Keratinocyte (primary cell): ENCODE measurements at regions not wholly inside any gene's neighbourhood (a gene's known extent, or its start where the extent isn't known, plus 50 kb on each side); places are given as distances from the start of the nearest gene placed in this dataset.

Source experiments
- DNase-seq: peaks from one replicate; pipeline ENCODE4 v3.0.0-alpha.2; 2011; ENCODE audit warnings: low read depth, missing footprints, low spot score
- FAIRE-seq: peaks from 2 replicates; lab custom pipeline; 2011; peaks lifted over from hg19 to GRCh38; lab: Jason Lieb, UNC
- H2AFZ ChIP-seq: 2 replicates; pipeline ENCODE4 v1.6.0; 2012; ENCODE audit warnings: low read length, control low read depth, inconsistent platforms; ENCODE audit not compliant: control insufficient read depth
- H3K27ac ChIP-seq: 2 replicates; pipeline ENCODE4 v1.5.1; 2011; ENCODE audit warnings: low read length; ENCODE audit not compliant: control insufficient read depth, insufficient read depth
- H3K27me3 ChIP-seq: 3 replicates; pipeline ENCODE4 v1.6.0; 2011; ENCODE audit warnings: low read length; ENCODE audit not compliant: control insufficient read depth, insufficient read depth; ENCODE audit errors: extremely low read depth
- H3K36me3 ChIP-seq, 2 experiments: 2 replicates in 1 of 2; 3 replicates in 1 of 2; pipeline ENCODE4 v1.5.1; 2011; ENCODE audit warnings: low read length in 2 of 2, mild to moderate bottlenecking in 1 of 2; ENCODE audit not compliant: control insufficient read depth in 2 of 2, insufficient read depth in 2 of 2; ENCODE audit errors: extremely low read depth in 1 of 2
- H3K4me1 ChIP-seq: 3 replicates; pipeline ENCODE4 v1.5.1; 2011; ENCODE audit warnings: low read length; ENCODE audit not compliant: control insufficient read depth, insufficient read depth; ENCODE audit errors: extremely low read depth
- H3K4me2 ChIP-seq: 3 replicates; pipeline ENCODE4 v1.6.0; 2011; ENCODE audit warnings: low read depth, low read length; ENCODE audit not compliant: control insufficient read depth, insufficient read depth; ENCODE audit errors: extremely low read depth
- H3K4me3 ChIP-seq, 3 experiments: fragments of 200-600 bp in 1 of 3; sonication (generic) in 1 of 3; 2 replicates in 2 of 3; 3 replicates in 1 of 3; pipeline ENCODE4 v1.5.1; 2011 to 2016; ENCODE audit warnings: low read length in 3 of 3, mild to moderate bottlenecking in 3 of 3, control low read depth in 2 of 3, inconsistent platforms in 1 of 3, low read depth in 1 of 3, mixed read lengths in 1 of 3, mixed run types in 1 of 3, moderate library complexity in 1 of 3; ENCODE audit not compliant: control insufficient read depth in 2 of 3, insufficient read depth in 2 of 3; ENCODE audit errors: extremely low read depth in 1 of 3
- H3K79me2 ChIP-seq: 2 replicates; pipeline ENCODE4 v1.6.0; 2012; ENCODE audit warnings: low read length; ENCODE audit not compliant: control insufficient read depth, insufficient read depth
- H3K9ac ChIP-seq: 3 replicates; pipeline ENCODE4 v1.6.0; 2011; ENCODE audit warnings: low read length; ENCODE audit not compliant: control insufficient read depth, insufficient read depth; ENCODE audit errors: extremely low read depth
- H3K9me1 ChIP-seq: 3 replicates; pipeline ENCODE4 v1.6.0; 2011; ENCODE audit warnings: low read length; ENCODE audit not compliant: control insufficient read depth, insufficient read depth; ENCODE audit errors: extremely low read depth
- H3K9me3 ChIP-seq: 2 replicates; pipeline ENCODE4 v1.5.1; 2012; ENCODE audit warnings: low read depth, low read length; ENCODE audit not compliant: control insufficient read depth
- H4K20me1 ChIP-seq: 3 replicates; pipeline ENCODE4 v1.6.0; 2011; ENCODE audit warnings: low read length; ENCODE audit not compliant: control insufficient read depth, insufficient read depth; ENCODE audit errors: extremely low read depth
- EZH2 ChIP-seq: IDR thresholded peaks from one replicate; pipeline ENCODE4 v1.6.1; 2012; ENCODE audit warnings: inconsistent platforms, mild to moderate bottlenecking, low read length, moderate library complexity
- dilution Hi-C: fragments of 300-500 bp; cut with MboI; formaldehyde crosslinking; loops from one replicate; pipeline ENCODE4 v1.7.0; 2020; ENCODE audit warnings: low sequenced_read_pairs; ENCODE audit not compliant: extremely low pct_ligation_motif_present
- TF ChIP-seq, protein P1 (sequence below), 3 experiments: IDR thresholded peaks in 1 of 3; conservative IDR thresholded peaks in 1 of 3; optimal IDR thresholded peaks in 1 of 3; 2 replicates in 2 of 3; 3 replicates in 1 of 3; pipeline versions ENCODE3 to v1.5.1; 2011; ENCODE audit warnings: low read length in 3 of 3, mild to moderate bottlenecking in 3 of 3, moderate library complexity in 2 of 3, control low read depth in 1 of 3, inconsistent platforms in 1 of 3; ENCODE audit not compliant: insufficient read depth in 2 of 3; ENCODE audit errors: extremely low read depth in 1 of 3

DNA sequence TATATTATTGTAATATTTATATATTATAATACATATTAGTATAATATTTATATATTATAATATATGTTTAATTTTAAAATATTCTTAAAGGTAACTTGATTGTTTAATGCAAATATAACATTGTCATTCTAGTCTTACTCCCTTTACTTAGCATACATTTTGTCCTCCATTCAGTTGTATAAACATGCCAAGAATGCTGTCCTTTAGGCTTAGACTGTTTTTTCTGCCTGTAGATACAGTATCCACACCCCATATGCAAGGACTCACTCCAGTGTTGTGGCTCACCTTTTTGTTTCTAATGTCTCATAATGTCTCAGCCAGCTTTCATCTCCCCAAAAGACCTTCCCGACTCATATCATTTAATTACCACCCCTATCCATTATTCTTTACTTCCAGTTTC lies 2110.0 kb downstream of the PCDH7 start:
- Histone ChIP-seq H3K4me2 (no peak overlapping the region), H3K4me1 (no peaks in the 10 kb centered on the region), H3K27me3 (no peaks in the 10 kb centered on the region), H2AFZ (no peak overlapping the region), H3K9me1 (no peaks in the 10 kb centered on the region), H3K27ac (no peak overlapping the region), H3K9me3 (peaks cover 1% of the 10 kb centered on the region), H4K20me1 (no peaks in the 10 kb centered on the region), H3K79me2 (no peaks in the 10 kb centered on the region), H3K9ac (no peak overlapping the region), H3K36me3 (no peaks in the 10 kb centered on the region), H3K4me3 (no peak overlapping the region)
- DNase-seq (no peak), FAIRE-seq (no peak)
- TF ChIP-seq EZH2 = no peak
- TF ChIP-seq, protein P1, sequence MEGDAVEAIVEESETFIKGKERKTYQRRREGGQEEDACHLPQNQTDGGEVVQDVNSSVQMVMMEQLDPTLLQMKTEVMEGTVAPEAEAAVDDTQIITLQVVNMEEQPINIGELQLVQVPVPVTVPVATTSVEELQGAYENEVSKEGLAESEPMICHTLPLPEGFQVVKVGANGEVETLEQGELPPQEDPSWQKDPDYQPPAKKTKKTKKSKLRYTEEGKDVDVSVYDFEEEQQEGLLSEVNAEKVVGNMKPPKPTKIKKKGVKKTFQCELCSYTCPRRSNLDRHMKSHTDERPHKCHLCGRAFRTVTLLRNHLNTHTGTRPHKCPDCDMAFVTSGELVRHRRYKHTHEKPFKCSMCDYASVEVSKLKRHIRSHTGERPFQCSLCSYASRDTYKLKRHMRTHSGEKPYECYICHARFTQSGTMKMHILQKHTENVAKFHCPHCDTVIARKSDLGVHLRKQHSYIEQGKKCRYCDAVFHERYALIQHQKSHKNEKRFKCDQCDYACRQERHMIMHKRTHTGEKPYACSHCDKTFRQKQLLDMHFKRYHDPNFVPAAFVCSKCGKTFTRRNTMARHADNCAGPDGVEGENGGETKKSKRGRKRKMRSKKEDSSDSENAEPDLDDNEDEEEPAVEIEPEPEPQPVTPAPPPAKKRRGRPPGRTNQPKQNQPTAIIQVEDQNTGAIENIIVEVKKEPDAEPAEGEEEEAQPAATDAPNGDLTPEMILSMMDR (optimal IDR thresholded peaks at IDR 0.05 in 1 of 3, IDR thresholded peaks at IDR 0.05 in 1 of 3, conservative IDR thresholded peaks at IDR 0.05 in 1 of 3; ENCODE audit: extremely low read depth in 1 of 3, insufficient read depth in 2 of 3, low read length in 3 of 3) = no peak
- dilution Hi-C loops = no loop called here

DNA sequence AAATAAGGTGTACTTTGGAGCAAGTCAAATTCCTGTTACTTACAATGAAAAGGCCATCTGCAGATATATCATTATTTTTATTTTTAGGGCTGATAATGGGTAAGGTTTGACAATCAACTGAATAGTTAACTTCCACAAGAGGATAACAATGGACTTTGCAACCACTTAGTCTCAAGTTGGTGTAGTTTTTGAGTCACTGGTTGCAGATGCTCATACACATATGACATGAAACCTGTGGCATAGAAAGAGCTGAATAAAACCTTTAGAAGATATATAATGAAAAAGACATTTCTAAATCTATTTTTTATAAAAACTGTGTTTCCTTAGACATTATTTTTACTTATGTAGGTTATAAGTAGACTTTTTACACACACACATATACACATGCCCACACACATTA lies 2110.9 kb downstream of the PCDH7 start:
- no peak overlapping the region for H3K4me3 ChIP-seq
- no peak overlapping the region for H2AFZ ChIP-seq
- no peaks in the 10 kb centered on the region for H3K9me3 ChIP-seq
- no peaks in the 10 kb centered on the region for H3K4me1 ChIP-seq
- H3K9me1 ChIP-seq = no peaks in the 10 kb centered on the region
- no peak overlapping the region for H3K27ac ChIP-seq
- H3K9ac ChIP-seq = no peak overlapping the region
- no peaks in the 10 kb centered on the region for H3K36me3 ChIP-seq
- TF ChIP-seq, protein P1 (optimal IDR thresholded peaks at IDR 0.05 in 1 of 3, IDR thresholded peaks at IDR 0.05 in 1 of 3, conservative IDR thresholded peaks at IDR 0.05 in 1 of 3; ENCODE audit: extremely low read depth in 1 of 3, insufficient read depth in 2 of 3, low read length in 3 of 3) = no peak
- no peak for TF ChIP-seq EZH2
- FAIRE-seq (no peak), DNase-seq (no peak)
- H3K79me2 ChIP-seq = no peaks in the 10 kb centered on the region
- dilution Hi-C loops = no loop called here
- no peaks in the 10 kb centered on the region for H4K20me1 ChIP-seq
- H3K4me2 ChIP-seq = no peak overlapping the region
- no peaks in the 10 kb centered on the region for H3K27me3 ChIP-seq
